IMR-90 (cell line): ENCODE measurements at regions not wholly inside any gene's neighbourhood (a gene's known extent, or its start where the extent isn't known, plus 50 kb on each side); places are given as distances from the start of the nearest gene placed in this dataset.

ENCODE experiments used
- ATAC-seq: fragments of 200-7000 bp; cut with Tn5 transposase; 2 replicates; pipeline ENCODE4 v1.9.1; 2020; ENCODE audit warnings: low read depth, mild to moderate bottlenecking, moderate library complexity
- BruUV-seq: library from RNA; stranded (reverse); fragments of 400-500 nt; replicated peaks from 2 replicates; lab custom pipeline; 2021; lab: Mats Ljungman, UMichigan
- CTCF ChIA-PET: fragments of 300-600 bp; formaldehyde crosslinking; extraction: SDS; loops from one replicate; lab custom pipeline; 2021; ENCODE audit warnings: antibody characterized with exemption; lab: Yijun Ruan, JAX
- POLR2A ChIA-PET: fragments of 300-600 bp; sonication (Branson Sonifier 250); formaldehyde crosslinking; loops from one replicate; lab custom pipeline; 2022; ENCODE audit warnings: antibody characterized with exemption; ENCODE audit not compliant: unreplicated experiment; lab: Charles Lee
- DNase-seq: peaks from one replicate; pipeline ENCODE4 v3.0.0; 2013
- H2AFZ ChIP-seq: replicated peaks from 2 replicates; pipeline ENCODE3; 2013; ENCODE audit warnings: low read length, mild to moderate bottlenecking; ENCODE audit not compliant: poor library complexity
- H2AK5ac ChIP-seq: 2 replicates; pipeline ENCODE4 v1.6.1; 2013; ENCODE audit warnings: low read depth, low read length, inconsistent platforms
- H2AK9ac ChIP-seq: replicated peaks from 2 replicates; pipeline ENCODE3; 2013; ENCODE audit warnings: mild to moderate bottlenecking, low read depth, low read length, moderate library complexity; ENCODE audit not compliant: poor library complexity
- H2BK120ac ChIP-seq: 2 replicates; pipeline ENCODE4 v1.6.1; 2013; ENCODE audit warnings: low read depth, low read length, inconsistent platforms
- H2BK15ac ChIP-seq: 3 replicates; pipeline ENCODE4 v1.6.1; 2013; ENCODE audit warnings: low read depth, low read length, inconsistent platforms
- H2BK20ac ChIP-seq: 2 replicates; pipeline ENCODE4 v1.6.1; 2013; ENCODE audit warnings: low read depth, mild to moderate bottlenecking, inconsistent platforms, low read length, moderate library complexity
- H2BK5ac ChIP-seq: 2 replicates; pipeline ENCODE4 v1.6.1; 2013; ENCODE audit warnings: mild to moderate bottlenecking, low read depth, low read length, inconsistent platforms; ENCODE audit not compliant: poor library complexity, severe bottlenecking
- H3K14ac ChIP-seq: replicated peaks from 2 replicates; pipeline ENCODE4 v1.6.1; 2013; ENCODE audit warnings: low read depth, low read length, inconsistent platforms
- H3K18ac ChIP-seq: 2 replicates; pipeline ENCODE4 v1.6.1; 2013; ENCODE audit warnings: low read depth, low read length, control low read depth
- H3K23ac ChIP-seq: 2 replicates; pipeline ENCODE4 v1.6.1; 2013; ENCODE audit warnings: low read depth, low read length, inconsistent platforms
- H3K27ac ChIP-seq: 2 replicates; pipeline ENCODE4 v1.5.1; 2013; ENCODE audit warnings: mild to moderate bottlenecking, control low read depth, low read length; ENCODE audit not compliant: insufficient read depth
- H3K27me3 ChIP-seq: 2 replicates; pipeline ENCODE4 v1.6.1; 2013; ENCODE audit warnings: low read length; ENCODE audit not compliant: control insufficient read depth, insufficient read depth
- H3K36me3 ChIP-seq: 2 replicates; pipeline ENCODE4 v1.6.1; 2013; ENCODE audit warnings: low read length, mixed read lengths; ENCODE audit not compliant: control insufficient read depth, insufficient read depth
- H3K4ac ChIP-seq: 2 replicates; pipeline ENCODE4 v1.6.1; 2013; ENCODE audit warnings: low read depth, low read length, inconsistent platforms
- H3K4me1 ChIP-seq: 2 replicates; pipeline ENCODE4 v1.6.1; 2013; ENCODE audit warnings: low read length, mixed read lengths; ENCODE audit not compliant: control insufficient read depth, insufficient read depth
- H3K4me2 ChIP-seq: 2 replicates; pipeline ENCODE4 v1.6.1; 2013; ENCODE audit warnings: low read depth, mild to moderate bottlenecking, control low read depth, low read length, moderate library complexity
- H3K4me3 ChIP-seq: 2 replicates; pipeline ENCODE4 v1.5.1; 2013; ENCODE audit warnings: low read depth, mild to moderate bottlenecking, control low read depth, low read length, moderate library complexity; ENCODE audit not compliant: insufficient read depth
- H3K56ac ChIP-seq: 2 replicates; pipeline ENCODE4 v1.6.1; 2013; ENCODE audit warnings: low read length, inconsistent platforms; ENCODE audit not compliant: insufficient read depth; ENCODE audit errors: extremely low read depth
- H3K79me1 ChIP-seq, 2 experiments: 2 replicates each; pipeline ENCODE4 v1.6.1; 2013; ENCODE audit warnings: low read length in 2 of 2, inconsistent platforms in 1 of 2, low read depth in 1 of 2
- H3K9ac ChIP-seq: 2 replicates; pipeline ENCODE4 v1.6.1; 2013; ENCODE audit warnings: low read depth, low read length, control low read depth
- H3K9me1 ChIP-seq: 2 replicates; pipeline ENCODE4 v1.6.1; 2013; ENCODE audit warnings: low read length, inconsistent platforms; ENCODE audit not compliant: insufficient read depth
- H3K9me3 ChIP-seq: 2 replicates; pipeline ENCODE4 v1.6.1; 2013; ENCODE audit warnings: low read length; ENCODE audit not compliant: control insufficient read depth, insufficient read depth
- H4K20me1 ChIP-seq: 2 replicates; pipeline ENCODE4 v1.6.1; 2013; ENCODE audit warnings: low read length, inconsistent platforms; ENCODE audit not compliant: insufficient read depth
- H4K5ac ChIP-seq: 2 replicates; pipeline ENCODE4 v1.6.1; 2013; ENCODE audit warnings: mild to moderate bottlenecking, low read depth, low read length, control low read depth
- H4K8ac ChIP-seq, 2 experiments: 2 replicates each; pipeline ENCODE4 v1.6.1; 2013; ENCODE audit warnings: low read depth in 2 of 2, low read length in 2 of 2, control low read depth in 1 of 2, inconsistent platforms in 1 of 2
- H4K91ac ChIP-seq: 2 replicates; pipeline ENCODE4 v1.6.1; 2013; ENCODE audit warnings: low read depth, low read length, inconsistent platforms; ENCODE audit not compliant: insufficient read depth
- CEBPB ChIP-seq: IDR thresholded peaks from 2 replicates; pipeline ENCODE4 v1.6.1; 2012; ENCODE audit warnings: low read depth, low read length, improper control_type of control experiment
- FOS ChIP-seq: fragments of 150-350 bp; IDR thresholded peaks from 2 replicates; pipeline ENCODE4 v1.6.1; 2016; ENCODE audit warnings: low read depth, low read length
- POLR2A ChIP-seq: IDR thresholded peaks from 2 replicates; pipeline ENCODE4 v1.6.1; 2012; ENCODE audit warnings: mild to moderate bottlenecking, low read depth, low read length
- RFX5 ChIP-seq: IDR thresholded peaks from 2 replicates; pipeline ENCODE4 v1.8.0; 2012; ENCODE audit warnings: low read depth, mild to moderate bottlenecking, low read length, moderate library complexity
- WGBS, 2 experiments: methylation state at CpG; one replicate each; pipeline versions ENCODE4 v1.1.5 to v1.1.7; 2013; ENCODE audit warnings: missing lambda C conversion rate in 2 of 2; ENCODE audit not compliant: insufficient read length in 1 of 2; ENCODE audit errors: extremely low coverage in 2 of 2; 5-methylcytosine and 5-hydroxymethylcytosine counted together
- dilution Hi-C: fragments of 300-500 bp; cut with HindIII; formaldehyde crosslinking; loops from one replicate; pipeline ENCODE4 v1.14.3; 2018; ENCODE audit warnings: low sequenced_read_pairs; ENCODE audit not compliant: unreplicated experiment
- in situ Hi-C: fragments of 300-500 bp; cut with MboI; formaldehyde crosslinking; loops from 3 replicates; pipeline ENCODE4 v1.14.3; 2019; ENCODE audit warnings: low sequenced_read_pairs, inconsistent platforms, mixed read lengths
- intact Hi-C: fragments of 100-400 bp; cut with micrococcal nuclease; formaldehyde crosslinking; loops from 2 replicates; pipeline ENCODE4 v1.10.0; 2022

- Histone ChIP-seq H3K4ac (no peak overlapping the region), H3K4me2 (no peak overlapping the region), H2BK5ac (no peak overlapping the region), H3K4me3 (no peak overlapping the region), H2BK15ac (no peak overlapping the region), H2BK20ac (no peak overlapping the region), H3K9me3 (no peaks in the 10 kb centered on the region), H4K5ac (no peak overlapping the region), H3K18ac (no peak overlapping the region), H3K23ac (no peak overlapping the region), H3K27ac (no peak overlapping the region), H3K9ac (no peak overlapping the region), H4K91ac (no peak overlapping the region), H4K20me1 (no peaks in the 10 kb centered on the region), H3K79me1 (no peaks in the 10 kb centered on the region), H3K36me3 (no peaks in the 10 kb centered on the region), H2BK120ac (no peak overlapping the region; the same call in 1 of the 2 replicates), H3K4me1 (0 out of 2 replicates have a peak, but pooled peaks cover 2% of the 10 kb centered on the region), H2AFZ (no peak overlapping the region), H3K9me1 (no peaks in the 10 kb centered on the region), H2AK5ac (no peak overlapping the region), H3K27me3 (no peaks in the 10 kb centered on the region), H3K56ac (no peak overlapping the region), H2AK9ac (no peak overlapping the region), H3K14ac (no peak overlapping the region), H4K8ac (no peak overlapping the region)
- ATAC-seq (no peak), DNase-seq (peak; percentile 30)
- TF ChIP-seq POLR2A (no peak), CEBPB (peak; percentile 37; the same call in 1 of the 2 replicates), FOS (no peak), RFX5 (no peak)
- dilution Hi-C loops (no loop called here), in situ Hi-C loops (no loop called here), intact Hi-C loops (loop anchor here (5.0 to 10.0 kb wide), 2 partner anchors 578 to 725 kb away; partner anchors contain the start of gene EPHA4)
- WGBS, 2 experiments: 100% methylated on average over 3 of the region's 3 CpGs; no CpG with 5 or more reads in 1 of the 2 experiments
- CTCF ChIA-PET: interaction anchor here (1.1 to 1.5 kb wide), 2 partner anchors 47 to 726 kb away, joined by 3 read pairs; no protein-coding TSS in a partner anchor
- BruUV-seq: no TSS peak
- POLR2A ChIA-PET: no interaction called here
Measured at GRCh38 chr2:220847006-220847405, 725.1 kb downstream of the EPHA4 start.
